Naive thymus-derived CD4-positive, alpha-beta T cell (primary cell): ENCODE measurements at regions not wholly inside any gene's neighbourhood (a gene's known extent, or its start where the extent isn't known, plus 50 kb on each side); places are given as distances from the start of the nearest gene placed in this dataset.
A peak's percentile ranks its signal among the peaks of the same experiment; 100 is the strongest.

ENCODE experiments used
- ATAC-seq: fragments of 150-1000 bp; cut with Tn5 transposase; 2 replicates; pipeline ENCODE4 v1.10.0; 2021; ENCODE audit warnings: mild to moderate bottlenecking, moderate library complexity
- CTCF ChIA-PET: fragments of 350-600 bp; sonication (Branson Sonifier 250); formaldehyde crosslinking; loops from one replicate; lab custom pipeline; 2021; ENCODE audit warnings: antibody characterized with exemption; lab: Charles Lee
- POLR2A ChIA-PET: fragments of 350-600 bp; sonication (Branson Sonifier 250); formaldehyde crosslinking; loops from one replicate; lab custom pipeline; 2021; ENCODE audit warnings: antibody characterized with exemption, inconsistent platforms; lab: Charles Lee
- DNase-seq, 9 donors: peaks; one replicate each; pipeline versions ENCODE4 v3.0.0 to v3.0.0-alpha.2; 2020 to 2022; ENCODE audit warnings: mixed read lengths in 1 of 9
- H3K27ac ChIP-seq: one replicate; pipeline ENCODE4 v1.7.0; 2013; ENCODE audit warnings: mild to moderate bottlenecking, low read depth, low read length, moderate library complexity
- H3K27me3 ChIP-seq, 2 donors: one replicate each; pipeline ENCODE4 v1.7.0; 2013; ENCODE audit warnings: low read length in 2 of 2, mild to moderate bottlenecking in 2 of 2, moderate library complexity in 2 of 2; ENCODE audit not compliant: control insufficient read depth in 2 of 2, insufficient read depth in 2 of 2
- H3K36me3 ChIP-seq, 3 experiments: 1 replicate in 2 of 3; 2 replicates in 1 of 3; pipeline ENCODE4 v1.7.0; 2013; ENCODE audit warnings: low read length in 3 of 3, mild to moderate bottlenecking in 3 of 3, moderate library complexity in 1 of 3; ENCODE audit not compliant: insufficient read depth in 3 of 3, control insufficient read depth in 2 of 3
- H3K4me1 ChIP-seq, 2 donors: one replicate each; pipeline ENCODE4 v1.7.0; 2013; ENCODE audit warnings: low read length in 2 of 2, mild to moderate bottlenecking in 2 of 2, moderate library complexity in 1 of 2; ENCODE audit not compliant: control insufficient read depth in 2 of 2, insufficient read depth in 2 of 2
- H3K4me3 ChIP-seq: 2 replicates; pipeline ENCODE4 v1.7.0; 2013; ENCODE audit warnings: mild to moderate bottlenecking, low read length
- H3K9me3 ChIP-seq, 3 experiments: 1 replicate in 2 of 3; 2 replicates in 1 of 3; pipeline ENCODE4 v1.7.0; 2013; ENCODE audit warnings: low read length in 3 of 3; ENCODE audit not compliant: control insufficient read depth in 2 of 3
- H3K27ac Mint-ChIP-seq, 9 donors: one replicate each; pipeline ENCODE4 v1.8.0; 2020 to 2022; ENCODE audit warnings: mixed read lengths in 9 of 9, mild to moderate bottlenecking in 8 of 9, moderate library complexity in 5 of 9, inconsistent platforms in 2 of 9
- H3K27me3 Mint-ChIP-seq, 5 donors: one replicate each; pipeline ENCODE4 v1.8.0; 2021 to 2022; ENCODE audit warnings: mixed read lengths in 5 of 5, mild to moderate bottlenecking in 1 of 5
- H3K36me3 Mint-ChIP-seq, 5 donors: one replicate each; pipeline ENCODE4 v1.8.0; 2020 to 2022; ENCODE audit warnings: mixed read lengths in 5 of 5, mild to moderate bottlenecking in 3 of 5, inconsistent platforms in 1 of 5
- H3K4me1 Mint-ChIP-seq, 7 donors: one replicate each; pipeline ENCODE4 v1.8.0; 2020 to 2022; ENCODE audit warnings: mixed read lengths in 7 of 7, mild to moderate bottlenecking in 3 of 7, inconsistent platforms in 1 of 7
- H3K4me3 Mint-ChIP-seq, 10 donors: one replicate each; pipeline ENCODE4 v1.8.0; 2020 to 2022; ENCODE audit warnings: mild to moderate bottlenecking in 10 of 10, mixed read lengths in 10 of 10, moderate library complexity in 6 of 10, inconsistent platforms in 2 of 10
- H3K9me3 Mint-ChIP-seq, 11 donors: one replicate each; pipeline ENCODE4 v1.8.0; 2020 to 2022; ENCODE audit warnings: mixed read lengths in 11 of 11, mild to moderate bottlenecking in 4 of 11, inconsistent platforms in 1 of 11, moderate library complexity in 1 of 11
- intact Hi-C, 2 donors: fragments of 100-400 bp; cut with micrococcal nuclease; formaldehyde crosslinking; loops; one replicate each; pipeline ENCODE4 v1.15.1; 2023

DNA sequence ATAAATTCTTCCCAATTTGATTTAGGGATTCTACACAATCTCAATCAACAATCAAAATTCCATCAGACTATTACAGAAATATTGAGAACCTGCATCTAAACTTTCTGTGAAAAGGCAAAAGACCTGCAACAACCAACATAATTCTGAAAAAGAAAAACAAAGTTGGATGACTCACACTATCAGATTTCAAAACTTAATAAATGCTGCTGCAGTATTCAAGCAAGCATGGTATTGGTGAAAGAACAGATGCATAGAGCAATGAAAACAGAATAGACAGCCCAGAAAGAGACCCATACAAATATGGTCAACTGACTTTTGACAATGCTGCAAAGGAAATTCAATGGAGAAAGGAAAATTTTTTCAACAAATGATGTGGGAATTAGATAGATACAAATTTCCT lies 477.1 kb upstream of the NR2F2 start:
- ChIA-PET CTCF (interaction anchor here (0.7 kb wide), 1 partner anchor 29 kb away, joined by 3 read pairs; no protein-coding TSS in a partner anchor), POLR2A (no interaction called here)
- H3K36me3 ChIP-seq: no peaks in the 10 kb centered on the region
- intact Hi-C loops: no loop called here
- H3K4me3 ChIP-seq: no peak overlapping the region
- Mint-ChIP-seq H3K9me3 (peaks cover 0 to 6% (median 0%) of the 10 kb centered on the region in 11 donors), H3K36me3 (no peaks in the 10 kb centered on the region), H3K4me1 (no peaks in the 10 kb centered on the region), H3K27ac (no peak overlapping the region), H3K4me3 (no peak overlapping the region), H3K27me3 (peaks cover 13 to 69% (median 15%) of the 10 kb centered on the region in 5 donors)
- DNase-seq: no peak
- H3K27ac ChIP-seq: no peak overlapping the region
- H3K27me3 ChIP-seq: no peaks in the 10 kb centered on the region
- H3K9me3 ChIP-seq: no peaks in the 10 kb centered on the region
- H3K4me1 ChIP-seq: no peaks in the 10 kb centered on the region
- no peak for ATAC-seq

DNA sequence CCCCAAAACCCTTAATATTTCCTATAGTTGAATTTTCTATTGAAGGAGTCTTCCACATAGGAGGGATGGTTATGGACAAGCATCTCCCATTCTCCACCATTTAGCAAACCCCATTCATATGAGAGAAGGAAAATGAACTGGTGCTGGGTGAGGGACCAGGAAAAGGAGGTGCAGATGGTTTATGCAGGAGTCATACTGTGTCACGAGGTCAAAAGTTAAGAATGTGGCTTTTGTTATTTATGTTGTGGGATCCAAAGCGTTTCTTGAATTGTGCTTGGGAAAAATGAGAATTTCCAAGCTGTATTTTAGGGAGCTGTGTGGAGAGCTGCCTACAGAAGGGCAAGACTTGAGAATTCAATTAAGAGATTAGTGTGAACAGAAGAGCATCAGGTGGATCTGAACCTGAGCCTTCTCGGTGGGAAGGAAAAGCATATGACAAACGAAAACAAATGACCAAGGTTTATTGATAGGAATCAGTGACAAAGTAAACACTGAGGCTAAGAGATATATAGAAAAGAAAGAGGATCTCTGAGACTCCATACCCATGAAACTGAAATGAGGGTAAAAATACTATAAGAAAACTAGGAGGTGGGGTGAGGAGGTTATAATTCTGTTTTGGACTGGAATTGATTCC lies 473.3 kb upstream of the NR2F2 start:
- ChIA-PET POLR2A (no interaction called here), CTCF (no interaction called here)
- Histone ChIP-seq H3K4me1 (no peaks in the 10 kb centered on the region), H3K9me3 (no peaks in the 10 kb centered on the region), H3K27ac (no peak overlapping the region), H3K36me3 (no peaks in the 10 kb centered on the region), H3K4me3 (no peak overlapping the region), H3K27me3 (no peaks in the 10 kb centered on the region)
- DNase-seq (no peak), ATAC-seq (no peak)
- Mint-ChIP-seq H3K27ac (no peak overlapping the region), H3K4me1 (no peaks in the 10 kb centered on the region), H3K27me3 (peaks cover 0 to 77% (median 1%) of the 10 kb centered on the region in 5 donors), H3K4me3 (no peak overlapping the region), H3K36me3 (no peaks in the 10 kb centered on the region), H3K9me3 (peaks cover 0 to 2% (median 0%) of the 10 kb centered on the region in 11 donors)
- intact Hi-C loops: no loop called here

GRCh38 chr15:95857758-95858157 lies 472.7 kb upstream of the NR2F2 start:
- H3K27ac ChIP-seq: no peak overlapping the region
- DNase-seq: no peak
- no peaks in the 10 kb centered on the region for H3K27me3 ChIP-seq
- no peak for ATAC-seq
- no peak overlapping the region for H3K4me3 ChIP-seq
- ChIA-PET POLR2A (interaction anchor here (0.5 kb wide), 1 partner anchor 13 kb away, joined by 3 read pairs; no protein-coding TSS in a partner anchor), CTCF (no interaction called here)
- H3K4me1 Mint-ChIP-seq: peaks cover 0 to 2% (median 0%) of the 10 kb centered on the region in 7 donors
- no peaks in the 10 kb centered on the region for H3K4me1 ChIP-seq
- H3K4me3 Mint-ChIP-seq: no peak overlapping the region
- no peaks in the 10 kb centered on the region for H3K36me3 Mint-ChIP-seq
- no peaks in the 10 kb centered on the region for H3K36me3 ChIP-seq
- H3K9me3 ChIP-seq: no peaks in the 10 kb centered on the region
- peaks cover 0 to 78% (median 4%) of the 10 kb centered on the region in 5 donors for H3K27me3 Mint-ChIP-seq
- no peak overlapping the region for H3K27ac Mint-ChIP-seq
- H3K9me3 Mint-ChIP-seq: peaks cover 0 to 2% (median 0%) of the 10 kb centered on the region in 11 donors
- intact Hi-C loops: no loop called here

DNA sequence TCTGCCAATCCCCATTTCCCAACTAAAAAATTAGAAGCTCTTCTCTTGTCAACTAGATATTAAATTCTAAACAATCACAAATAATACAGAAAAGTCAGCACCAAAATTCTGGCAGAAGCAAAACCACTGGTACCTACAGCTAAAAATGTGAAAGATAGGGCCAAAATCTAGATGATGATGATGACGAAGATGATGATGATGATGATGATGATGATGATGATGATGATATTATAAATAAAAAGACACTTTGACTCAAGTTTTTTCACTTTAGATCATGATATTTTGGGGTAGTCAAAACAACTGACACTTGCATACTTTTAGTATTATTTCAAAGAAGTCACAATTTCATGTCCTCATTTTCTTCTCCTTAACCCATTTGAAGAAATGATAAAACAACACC lies 470.1 kb upstream of the NR2F2 start:
- POLR2A ChIA-PET: no interaction called here
- H3K27ac Mint-ChIP-seq: no peak overlapping the region
- ATAC-seq (no peak), DNase-seq (no peak)
- H3K9me3 Mint-ChIP-seq: no peaks in the 10 kb centered on the region
- peaks cover 0 to 77% (median 16%) of the 10 kb centered on the region in 5 donors for H3K27me3 Mint-ChIP-seq
- H3K27ac ChIP-seq: no peak overlapping the region
- CTCF ChIA-PET: interaction anchor here (0.5 to 0.7 kb wide), 2 partner anchors 9 to 14 kb away, joined by 3 to 4 read pairs; no protein-coding TSS in a partner anchor
- H3K36me3 ChIP-seq: no peaks in the 10 kb centered on the region
- intact Hi-C loops: loop anchor here in 1 of 2 donors (10.0 kb wide), 1 partner anchor 1276 kb away; no protein-coding TSS in a partner anchor
- H3K4me3 Mint-ChIP-seq: no peak overlapping the region
- H3K4me3 ChIP-seq: no peak overlapping the region
- no peaks in the 10 kb centered on the region for H3K27me3 ChIP-seq
- H3K4me1 ChIP-seq: no peaks in the 10 kb centered on the region
- no peaks in the 10 kb centered on the region for H3K9me3 ChIP-seq
- peaks cover 0 to 5% (median 0%) of the 10 kb centered on the region in 5 donors for H3K36me3 Mint-ChIP-seq
- H3K4me1 Mint-ChIP-seq: peaks cover 0 to 15% (median 0%) of the 10 kb centered on the region in 7 donors

DNA sequence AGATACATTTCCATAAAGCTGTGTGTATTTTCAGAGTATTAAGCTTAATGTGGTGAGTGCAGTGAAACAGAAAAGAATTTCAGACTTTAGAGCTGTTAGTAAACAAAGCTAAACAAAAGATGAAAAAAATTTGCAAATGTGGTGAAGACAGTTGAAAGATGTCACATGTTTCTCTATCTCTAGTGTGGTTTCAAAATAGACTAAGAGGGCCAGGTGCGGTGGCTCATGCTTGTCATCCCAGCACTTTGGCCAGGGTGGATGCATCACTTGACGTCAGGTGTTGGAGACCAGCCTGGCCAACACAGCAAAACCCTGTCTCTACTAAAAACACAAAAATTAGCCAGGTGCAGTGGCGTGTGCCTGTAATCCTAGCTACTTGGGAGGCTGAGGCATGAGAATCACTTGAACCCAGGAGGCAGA lies 466.0 kb upstream of the NR2F2 start:
- peaks cover 0 to 67% (median 17%) of the 10 kb centered on the region in 5 donors for H3K27me3 Mint-ChIP-seq
- H3K27ac ChIP-seq: no peak overlapping the region
- DNase-seq: no peak

GRCh38 chr15:95865330-95865739 lies 465.2 kb upstream of the NR2F2 start:
- peak overlapping the region in 1 of 10 donors; percentile 44 for H3K4me3 Mint-ChIP-seq
- Histone ChIP-seq H3K27me3 (no peaks in the 10 kb centered on the region), H3K27ac (no peak overlapping the region), H3K9me3 (no peaks in the 10 kb centered on the region), H3K4me1 (peaks cover 0 to 10% of the 10 kb centered on the region in 2 donors), H3K4me3 (no peak overlapping the region), H3K36me3 (no peaks in the 10 kb centered on the region)
- DNase-seq: no peak
- ChIA-PET POLR2A (no interaction called here), CTCF (no interaction called here)
- peaks cover 0 to 58% (median 10%) of the 10 kb centered on the region in 5 donors for H3K27me3 Mint-ChIP-seq
- peaks cover 6 to 52% (median 16%) of the 10 kb centered on the region in 7 donors for H3K4me1 Mint-ChIP-seq
- intact Hi-C loops: loop anchor here in 1 of 2 donors (5.0 to 10.0 kb wide), 2 partner anchors 38 to 1281 kb away; no protein-coding TSS in a partner anchor
- peak; percentile 22 for ATAC-seq
- peaks cover 0 to 12% (median 0%) of the 10 kb centered on the region in 5 donors for H3K36me3 Mint-ChIP-seq
- H3K9me3 Mint-ChIP-seq: no peaks in the 10 kb centered on the region
- peak overlapping the region in 1 of 9 donors; percentile 54 for H3K27ac Mint-ChIP-seq

More for the DNA sequence above, 466.0 kb upstream of the NR2F2 start:
- ChIA-PET CTCF (no interaction called here), POLR2A (no interaction called here)
- no peaks in the 10 kb centered on the region for H3K9me3 ChIP-seq
- H3K4me1 ChIP-seq: peaks cover 0 to 7% of the 10 kb centered on the region in 2 donors
- peak overlapping the region in 1 of 9 donors; percentile 82 for H3K27ac Mint-ChIP-seq
- H3K4me3 Mint-ChIP-seq: peak overlapping the region in 1 of 10 donors; percentile 45
- no peaks in the 10 kb centered on the region for H3K36me3 ChIP-seq
- peak; percentile 60 for ATAC-seq
- peaks cover under 1 to 43% (median 8%) of the 10 kb centered on the region in 7 donors for H3K4me1 Mint-ChIP-seq
- intact Hi-C loops: loop anchor here in 1 of 2 donors (1.0 to 10.0 kb wide), 3 partner anchors 25 to 1280 kb away; no protein-coding TSS in a partner anchor
- no peaks in the 10 kb centered on the region for H3K27me3 ChIP-seq
- no peaks in the 10 kb centered on the region for H3K9me3 Mint-ChIP-seq
- H3K36me3 Mint-ChIP-seq: peaks cover 0 to 12% (median 0%) of the 10 kb centered on the region in 5 donors
- H3K4me3 ChIP-seq: no peak overlapping the region
